ENCODE measurements at regions not wholly inside any gene's neighbourhood (a gene's known extent, or its start where the extent isn't known, plus 50 kb on each side); places are given as distances from the start of the nearest gene placed in this dataset.

GRCh38 chr4:181647396-181648147 is 595.6 kb upstream of the TENM3 start:
- TF ChIP-seq CTCF (IDR thresholded peaks at IDR 0.05; ENCODE audit: low read depth, low read length) = no peak
- no peak for DNase-seq (ENCODE audit: extremely low read depth, low read depth)

DNA sequence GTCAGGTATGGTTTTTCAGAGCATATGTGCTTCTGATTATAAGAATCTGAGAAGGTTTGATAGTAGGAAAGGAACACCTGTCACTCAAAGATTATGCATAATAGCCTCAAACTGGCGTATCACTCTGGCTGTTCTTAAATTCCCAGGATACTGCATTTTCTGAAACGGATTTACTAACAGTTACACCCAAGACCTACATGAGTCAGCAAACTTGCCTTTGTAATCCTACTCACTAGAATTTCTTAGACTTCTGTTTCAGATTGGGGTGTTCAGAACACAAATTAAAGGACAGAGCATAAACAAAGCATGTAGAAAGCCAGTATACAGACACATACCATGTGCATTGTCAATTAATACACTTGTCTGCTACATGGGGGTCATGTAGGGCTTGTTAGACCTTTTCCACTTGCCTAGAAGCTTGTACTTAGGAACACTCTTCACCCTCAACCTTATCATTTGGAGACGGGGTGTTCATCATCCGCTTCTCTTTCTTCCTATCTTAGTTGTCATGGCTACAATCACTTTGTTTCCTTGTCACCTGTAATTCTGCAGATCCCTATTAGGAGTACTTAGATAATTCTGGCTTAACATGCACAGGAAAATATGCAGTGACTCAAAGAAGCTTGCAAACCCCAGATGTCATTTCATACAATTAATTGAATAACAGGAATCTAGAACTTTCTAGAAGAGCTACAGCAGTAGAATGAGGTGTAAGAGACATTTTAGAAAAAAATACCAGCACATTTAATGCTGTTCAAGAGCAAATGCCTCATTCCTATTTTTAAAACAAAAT is 593.0 kb upstream of the TENM3 start:
- no peak for DNase-seq (ENCODE audit: extremely low read depth, low read depth)
- TF ChIP-seq CTCF (IDR thresholded peaks at IDR 0.05; ENCODE audit: low read depth, low read length) = no peak

GRCh38 chr4:181656748-181657147 is 586.5 kb upstream of the TENM3 start:
- DNase-seq (ENCODE audit: extremely low read depth, low read depth) = no peak
- no peak for TF ChIP-seq CTCF (IDR thresholded peaks at IDR 0.05; ENCODE audit: low read depth, low read length)

GRCh38 chr4:181659202-181659601 is 584.0 kb upstream of the TENM3 start:
- TF ChIP-seq CTCF (IDR thresholded peaks at IDR 0.05; ENCODE audit: low read depth, low read length) = no peak
- no peak for DNase-seq (ENCODE audit: extremely low read depth, low read depth)

GRCh38 chr4:181659876-181660275 is 583.3 kb upstream of the TENM3 start:
- TF ChIP-seq CTCF (IDR thresholded peaks at IDR 0.05; ENCODE audit: low read depth, low read length) = no peak
- DNase-seq (ENCODE audit: extremely low read depth, low read depth) = no peak

DNA sequence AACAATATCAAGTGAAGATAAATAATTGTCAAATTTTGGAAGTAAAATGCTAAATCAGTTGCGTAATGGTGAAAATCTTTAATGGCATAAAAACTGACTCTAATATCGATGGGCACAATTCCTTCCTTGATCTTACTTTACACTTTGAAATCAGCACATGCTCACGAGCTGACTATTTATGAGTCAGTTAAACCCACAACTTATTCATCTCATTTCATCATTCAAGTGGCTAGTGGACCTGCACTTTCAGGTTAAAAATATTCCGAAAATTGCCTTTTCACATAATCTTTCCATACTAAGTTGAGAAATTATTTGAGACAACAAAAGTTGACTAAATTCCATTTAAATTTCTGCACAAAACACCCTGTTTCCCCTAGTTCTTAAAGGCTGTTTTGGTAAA is 582.1 kb upstream of the TENM3 start:
- no peak for TF ChIP-seq CTCF (IDR thresholded peaks at IDR 0.05; ENCODE audit: low read depth, low read length)
- no peak for DNase-seq (ENCODE audit: extremely low read depth, low read depth)

GRCh38 chr4:181661923-181662322 is 581.3 kb upstream of the TENM3 start:
- no peak for DNase-seq (ENCODE audit: extremely low read depth, low read depth)
- TF ChIP-seq CTCF (IDR thresholded peaks at IDR 0.05; ENCODE audit: low read depth, low read length) = no peak
